NCI-H187 treated with DMSO at 0.1 percent for 48 hours (cell line): ENCODE measurements at regions not wholly inside any gene's neighbourhood (a gene's known extent, or its start where the extent isn't known, plus 50 kb on each side); places are given as distances from the start of the nearest gene placed in this dataset.

Experiments
- DNase-seq: peaks from one replicate; lab custom pipeline; 2025; lab: John Stamatoyannopoulos, UW

DNA sequence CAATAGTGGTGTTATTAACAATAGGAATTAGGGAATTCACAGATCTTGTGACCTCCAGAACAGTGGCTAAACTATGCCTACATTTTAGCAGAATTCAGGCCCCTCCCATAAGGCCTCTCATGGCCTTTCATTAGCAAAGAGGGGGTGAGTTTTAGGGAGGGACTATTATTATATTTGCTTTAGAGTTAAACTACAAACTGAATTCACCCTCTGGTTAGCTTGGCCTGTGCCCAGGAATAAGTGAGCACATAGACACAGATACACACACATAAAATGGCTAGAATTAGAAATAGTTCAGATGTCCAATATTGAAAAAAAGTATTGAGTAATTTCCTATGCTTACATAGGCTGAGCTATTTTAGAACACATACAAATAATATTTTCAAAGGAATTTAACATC, 818.8 kb upstream of the COBL start:
- no peak for DNase-seq

DNA sequence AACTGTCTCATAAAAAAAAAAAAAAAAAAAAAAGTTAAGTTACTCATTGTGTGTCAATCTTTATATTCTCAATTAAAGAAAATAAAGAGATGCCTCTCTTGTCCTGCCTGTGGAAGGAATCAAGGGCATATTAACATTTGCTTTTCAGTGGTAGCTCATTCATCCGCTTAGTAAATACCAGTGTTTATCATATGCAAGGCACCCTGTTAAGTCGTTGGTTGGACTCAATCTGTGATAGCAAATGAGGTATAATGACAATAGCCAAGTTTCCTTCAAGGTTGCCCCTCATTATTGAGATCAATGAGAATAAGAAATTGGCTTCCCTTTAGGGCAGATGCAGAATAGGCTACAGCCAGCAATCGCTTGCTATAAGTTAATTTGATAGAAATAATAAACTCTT, 812.7 kb upstream of the COBL start:
- DNase-seq: no peak

DNA sequence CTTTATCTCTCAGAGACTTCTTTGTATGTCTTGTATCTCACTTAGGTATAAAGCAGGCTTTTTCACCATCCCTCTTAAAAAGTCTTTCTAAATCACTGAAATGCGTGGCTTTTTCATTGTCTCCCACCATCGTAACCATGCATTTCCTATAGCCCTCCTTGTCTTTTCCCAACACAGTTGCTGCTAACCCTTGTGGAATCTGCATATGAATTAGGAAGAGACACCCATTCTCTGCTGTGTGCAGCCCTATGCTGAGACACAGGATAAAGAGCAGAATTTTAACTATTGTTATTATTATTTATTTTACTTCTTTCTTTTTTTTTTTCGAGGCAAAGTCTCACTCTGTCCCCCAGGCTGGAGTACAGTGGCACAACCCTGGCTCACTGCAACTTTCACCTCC, 804.3 kb upstream of the COBL start:
- no peak for DNase-seq

DNA sequence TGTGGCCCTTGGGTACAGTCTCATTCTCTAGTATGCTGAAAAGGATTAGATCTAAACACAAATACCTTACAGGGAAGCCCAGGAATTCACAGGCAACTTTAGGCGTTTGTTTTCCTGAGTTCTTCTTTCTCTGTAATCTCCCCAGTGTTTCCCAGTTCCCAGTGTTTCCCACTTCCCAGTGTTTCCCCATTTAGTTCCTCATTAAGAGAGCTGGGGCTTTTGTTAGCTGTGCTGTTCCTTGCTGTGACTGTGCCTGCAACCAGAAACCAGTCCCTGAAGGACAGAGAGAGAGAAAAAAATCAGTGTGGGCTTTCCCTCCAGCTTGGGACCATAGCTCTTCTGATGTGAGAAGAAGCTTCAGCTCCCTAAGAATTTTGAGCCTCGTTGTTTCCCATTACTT, 802.9 kb upstream of the COBL start:
- DNase-seq: no peak

DNA sequence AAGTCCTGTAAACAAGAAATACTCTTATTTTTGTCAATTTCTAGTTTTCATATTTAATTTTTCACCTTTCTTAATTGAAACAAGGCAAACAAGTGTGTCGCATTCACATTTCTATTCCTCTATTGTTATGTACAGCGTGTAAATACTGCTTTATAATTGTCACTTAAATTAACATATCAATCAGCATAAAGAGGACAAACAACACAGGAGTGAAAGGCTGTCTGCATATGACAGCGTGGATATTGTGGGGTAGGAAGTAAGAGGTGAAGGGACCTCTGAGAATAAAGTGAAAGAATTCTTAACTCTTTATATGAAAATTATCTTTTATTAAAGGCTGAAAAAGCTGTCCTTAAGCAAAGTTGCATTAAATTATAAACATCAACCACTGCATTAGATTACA, 797.9 kb upstream of the COBL start:
- DNase-seq: no peak

DNA sequence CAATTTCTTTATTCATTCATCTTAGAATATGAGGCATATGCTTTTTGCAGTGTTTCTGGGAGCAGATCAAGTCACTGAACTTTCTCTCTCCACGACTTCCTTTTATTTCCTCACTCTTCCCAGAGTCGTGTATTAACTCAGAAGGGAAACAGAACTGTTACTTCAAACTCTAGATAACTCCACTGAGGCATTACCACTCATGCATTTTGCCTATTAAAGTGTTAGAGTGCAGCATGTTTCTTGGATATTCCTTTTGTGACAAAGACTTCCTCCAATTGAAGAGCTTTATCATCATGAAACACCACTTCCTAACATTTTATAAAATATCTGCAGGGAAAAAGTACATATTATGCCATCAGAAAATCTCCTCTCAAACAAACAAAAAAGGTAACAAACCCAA, 797.4 kb upstream of the COBL start:
- no peak for DNase-seq

DNA sequence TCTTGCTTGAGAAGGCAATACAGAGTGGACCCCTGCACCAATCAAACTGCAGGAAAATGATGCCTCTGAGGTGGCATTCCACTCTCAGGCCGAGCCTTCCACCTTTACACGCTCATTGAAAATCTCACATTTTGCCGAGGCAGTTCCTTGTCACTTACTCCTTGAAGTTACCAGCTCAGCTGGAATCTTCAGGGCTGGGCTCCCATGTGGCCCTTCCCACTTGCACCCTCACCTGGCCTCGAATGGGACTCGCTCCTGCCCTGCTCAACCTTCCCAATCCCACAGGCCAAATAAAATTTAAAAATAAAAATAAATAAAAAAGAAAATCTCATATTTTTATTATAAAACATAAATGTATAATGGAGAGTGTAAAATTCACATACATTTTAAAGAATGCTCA, 790.7 kb upstream of the COBL start:
- no peak for DNase-seq

DNA sequence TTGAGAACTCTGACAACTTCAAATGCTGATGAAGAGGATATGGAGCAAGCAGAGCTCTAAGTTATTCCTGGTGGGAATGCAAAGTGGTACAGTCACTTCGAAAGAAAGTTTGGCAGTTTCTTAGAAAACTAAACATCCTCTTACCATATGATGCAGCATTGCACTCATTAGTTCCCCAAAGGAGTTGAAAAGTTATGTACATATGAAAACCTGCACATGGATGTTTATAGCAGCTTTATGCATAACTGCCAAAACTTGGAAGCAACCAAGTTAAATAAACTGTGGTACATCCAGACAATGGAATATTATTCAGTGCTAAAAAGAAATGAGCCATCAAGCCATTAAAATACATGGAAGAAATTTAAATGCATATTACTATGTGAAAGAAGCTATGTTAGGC, 779.3 kb upstream of the COBL start:
- no peak for DNase-seq

DNA sequence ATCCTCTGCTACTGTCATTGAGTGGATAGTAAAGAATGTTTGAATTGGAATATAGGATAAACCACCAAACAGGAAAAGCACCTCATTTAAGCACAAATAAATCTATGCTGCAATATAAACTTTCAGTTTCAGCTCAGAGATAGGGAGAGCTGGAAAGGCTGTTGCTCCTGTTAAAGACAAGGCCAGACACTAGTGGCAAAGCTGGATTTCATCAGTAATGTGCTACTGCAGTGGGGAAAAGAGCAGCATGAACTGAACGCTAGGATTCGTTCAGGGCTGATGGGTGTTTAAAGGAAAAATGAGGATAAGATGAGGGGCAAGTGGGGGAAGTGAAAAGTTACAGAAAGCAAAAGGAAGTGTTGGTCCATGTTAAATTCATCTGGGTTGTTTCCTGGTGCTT, 775.4 kb upstream of the COBL start:
- DNase-seq: no peak

DNA sequence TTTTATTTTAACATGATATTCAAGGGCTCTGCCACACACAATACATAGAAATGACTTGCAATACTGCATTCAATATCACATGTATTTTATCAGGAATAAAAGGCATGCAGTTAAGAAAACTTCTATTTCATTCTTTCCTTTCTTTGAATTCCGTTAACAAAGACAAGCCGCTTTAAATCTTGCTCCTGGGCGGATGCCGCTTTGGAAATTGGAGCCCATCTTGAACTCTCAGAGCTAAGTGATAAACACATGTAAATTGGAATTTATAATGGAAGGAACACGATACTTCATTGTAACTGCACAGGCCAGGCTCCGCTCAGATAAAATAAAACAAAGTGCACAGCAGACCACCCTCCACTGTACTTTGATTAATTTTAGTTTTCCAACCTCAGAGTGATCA, 774.5 kb upstream of the COBL start:
- DNase-seq: no peak

DNA sequence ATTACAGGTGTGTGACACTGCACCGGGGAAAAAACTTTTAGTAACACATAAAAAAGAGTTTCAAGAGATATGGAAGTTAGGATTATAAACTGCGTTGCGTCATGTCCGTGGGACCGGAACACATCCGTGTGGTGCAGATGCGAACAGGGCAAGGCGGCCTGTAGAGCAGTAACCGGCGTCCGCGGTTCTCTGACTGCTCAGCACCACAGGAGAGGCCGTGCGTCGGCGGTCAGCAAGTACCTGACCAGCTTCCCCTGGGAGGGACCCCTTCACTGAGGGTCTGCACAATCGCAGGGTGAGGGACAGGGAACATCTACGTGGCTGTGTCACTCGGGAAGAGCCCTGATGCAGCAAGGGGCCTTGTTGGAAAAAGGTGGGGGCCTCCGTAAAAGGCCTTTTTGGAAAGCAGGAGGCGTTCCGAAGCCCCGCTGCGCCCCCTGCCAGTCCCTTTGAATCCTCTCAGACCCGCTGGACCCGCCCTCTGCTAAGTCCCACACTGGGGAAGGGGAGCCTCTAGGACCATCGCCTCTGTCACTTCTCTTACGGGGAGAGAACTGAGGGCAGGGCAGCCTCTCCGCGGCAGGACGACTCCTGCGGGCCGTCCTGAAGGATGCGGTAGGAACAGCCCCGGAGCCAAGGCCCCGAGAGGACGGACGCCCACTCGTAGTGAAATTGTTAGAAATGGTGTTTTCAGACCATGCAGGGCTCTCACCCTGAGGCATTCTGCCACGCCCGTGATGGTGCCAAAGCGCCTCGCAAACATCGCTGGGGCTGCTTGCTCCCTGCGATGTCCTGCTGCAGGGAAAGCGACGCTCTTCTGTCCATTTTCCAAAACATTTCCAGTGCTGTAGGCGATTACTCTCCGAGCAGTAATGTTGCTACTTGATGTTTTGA, 771.6 kb upstream of the COBL start:
- no peak for DNase-seq

DNA sequence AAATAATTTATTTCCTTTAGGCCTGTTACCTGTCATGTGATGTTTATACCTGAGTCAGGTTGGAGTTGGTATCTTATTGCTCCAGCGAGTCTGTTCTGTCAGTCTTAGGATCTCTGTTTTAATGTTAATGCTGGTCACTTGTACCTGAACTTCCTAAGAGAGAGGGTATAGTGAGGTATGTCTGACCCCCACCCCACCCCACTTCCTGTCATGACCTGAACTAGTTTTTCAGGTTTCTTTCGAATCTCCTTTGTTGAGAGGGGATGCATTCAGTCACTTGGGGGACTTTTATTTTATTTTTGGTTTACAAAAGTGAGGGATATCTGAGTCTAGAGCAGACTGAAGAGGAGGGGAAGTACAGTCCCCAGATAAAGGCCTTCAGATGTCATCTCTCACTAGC, 769.0 kb upstream of the COBL start:
- DNase-seq: no peak

DNA sequence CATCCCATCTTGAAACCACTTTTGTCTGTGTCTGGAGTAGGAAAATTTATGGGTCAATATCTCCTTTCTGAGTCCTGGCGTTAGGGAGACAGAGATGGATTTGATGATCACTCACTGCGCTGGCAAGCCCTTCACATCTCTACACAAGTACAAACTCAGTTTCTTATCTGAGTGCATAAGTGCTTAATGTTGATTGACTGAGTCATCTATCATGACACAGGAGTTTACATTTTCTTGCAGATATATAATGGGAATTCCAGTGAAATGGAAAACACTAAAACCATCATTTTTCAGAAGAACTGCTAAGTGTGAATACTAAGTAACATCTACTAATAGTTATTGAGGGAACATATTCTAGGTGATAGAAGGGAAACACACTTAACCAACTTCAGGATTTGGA, 763.9 kb upstream of the COBL start:
- DNase-seq: no peak

DNA sequence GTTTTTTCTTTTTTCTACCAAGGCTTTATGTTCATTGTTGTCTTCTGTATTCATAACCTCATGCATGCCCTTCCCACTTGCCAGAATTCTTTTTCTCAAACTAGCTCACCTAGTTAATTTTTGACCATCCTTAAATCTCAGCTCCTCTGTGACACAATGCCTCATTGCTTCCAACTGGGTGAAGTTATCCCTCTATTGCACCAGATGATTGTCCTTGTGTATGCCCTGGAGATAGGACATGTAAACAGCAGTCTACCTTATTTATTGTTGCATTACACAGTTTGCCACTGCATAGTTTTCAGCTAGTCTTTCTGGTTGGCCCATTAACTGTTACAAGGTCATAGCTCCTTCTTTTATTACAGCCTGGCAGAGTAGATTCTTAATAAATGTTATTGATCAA, 763.1 kb upstream of the COBL start:
- no peak for DNase-seq

DNA sequence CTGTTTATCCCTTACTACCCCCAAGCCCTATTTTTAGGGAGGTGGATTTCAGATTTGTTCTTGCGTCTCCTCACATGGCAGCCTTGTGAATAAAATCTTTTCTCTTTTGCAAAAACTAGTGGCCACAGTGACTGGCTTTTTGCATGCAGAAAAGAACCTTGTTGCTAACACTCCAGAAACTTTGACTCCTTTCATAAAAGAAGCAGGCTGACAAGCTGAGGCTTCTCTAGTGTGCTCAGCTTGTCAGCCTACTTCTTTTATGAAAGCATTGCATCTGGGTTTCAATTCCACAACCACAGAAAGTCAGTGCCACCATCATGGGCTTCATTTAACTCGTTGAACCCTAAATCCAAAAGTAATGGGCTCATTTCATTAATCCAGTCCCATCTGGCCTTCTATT, 761.0 kb upstream of the COBL start:
- no peak for DNase-seq

DNA sequence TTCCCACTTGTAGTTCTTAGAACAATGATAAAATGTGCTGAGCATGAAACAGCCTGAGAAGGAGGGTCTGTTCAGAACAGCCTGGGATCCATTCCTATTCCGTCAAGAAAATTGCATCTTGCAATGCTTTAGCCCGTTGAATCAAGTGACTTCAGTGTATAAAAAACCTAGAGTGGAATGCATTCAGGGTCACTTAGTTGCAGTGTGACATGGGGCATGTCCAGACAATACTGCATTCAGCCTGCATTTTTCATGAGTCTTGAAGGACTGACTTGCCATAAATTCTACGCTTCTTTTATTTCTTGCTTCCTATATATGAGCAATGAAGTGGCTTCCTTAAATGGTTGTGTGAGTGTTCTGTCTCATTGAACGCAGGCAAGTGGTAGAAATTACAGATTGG, 758.3 kb upstream of the COBL start:
- DNase-seq: no peak

DNA sequence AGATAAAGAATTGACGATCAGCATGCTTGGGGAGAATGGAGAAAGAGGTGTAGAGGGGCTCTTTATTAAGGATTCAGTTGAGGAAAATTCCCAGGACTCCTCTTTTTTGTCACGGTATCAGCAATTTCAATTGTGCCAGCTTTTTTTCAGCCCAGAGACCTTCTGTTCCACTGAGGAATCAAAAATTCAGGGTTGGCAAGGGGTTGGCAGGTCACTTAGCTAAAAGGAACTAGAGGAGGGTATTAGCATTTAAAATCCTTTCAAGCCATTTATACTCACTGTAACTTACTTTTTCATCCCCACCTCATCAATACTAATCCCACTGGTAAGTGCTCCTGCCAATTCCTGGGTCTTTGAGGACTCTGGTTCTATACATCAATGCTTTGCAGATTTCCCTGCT, 757.5 kb upstream of the COBL start:
- no peak for DNase-seq

DNA sequence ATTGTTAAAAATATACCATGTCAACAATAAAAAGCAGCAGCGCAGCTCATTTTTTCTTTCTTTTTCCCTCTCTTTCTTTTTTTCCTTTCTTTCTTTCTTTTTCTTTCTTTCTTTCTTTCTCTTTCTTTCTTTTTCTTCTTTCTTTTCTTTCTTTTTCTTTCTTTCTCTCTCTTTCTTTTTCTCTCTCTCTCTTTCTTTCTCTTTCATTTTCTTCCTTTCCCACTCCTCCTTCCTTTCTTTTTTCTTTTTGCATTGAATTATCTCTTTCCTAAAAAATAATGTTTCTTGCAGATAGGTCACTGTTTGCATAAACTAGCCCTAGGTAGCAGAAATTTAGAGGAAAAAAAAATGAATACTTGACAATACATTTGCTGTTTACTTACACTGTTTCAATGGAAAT, 755.1 kb upstream of the COBL start:
- DNase-seq: no peak

DNA sequence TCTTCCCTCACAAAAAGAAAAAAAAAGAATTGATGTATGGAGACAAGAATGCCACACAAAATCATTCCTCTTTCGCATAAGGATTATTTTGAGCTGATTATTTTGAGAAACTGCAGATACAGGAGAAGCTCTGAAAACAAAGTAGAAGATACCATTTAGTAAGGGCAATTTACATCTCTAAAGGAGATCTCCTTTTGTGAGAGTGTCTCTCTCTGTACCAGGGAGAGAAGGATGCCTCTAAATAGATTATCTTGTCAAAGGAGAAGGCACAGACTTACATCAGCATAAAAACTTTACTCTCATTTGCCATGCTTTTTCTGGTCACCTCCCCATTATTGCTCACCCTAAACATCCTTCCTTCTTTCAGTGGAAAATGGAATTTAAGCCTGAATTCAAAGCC, 747.9 kb upstream of the COBL start:
- DNase-seq: no peak

DNA sequence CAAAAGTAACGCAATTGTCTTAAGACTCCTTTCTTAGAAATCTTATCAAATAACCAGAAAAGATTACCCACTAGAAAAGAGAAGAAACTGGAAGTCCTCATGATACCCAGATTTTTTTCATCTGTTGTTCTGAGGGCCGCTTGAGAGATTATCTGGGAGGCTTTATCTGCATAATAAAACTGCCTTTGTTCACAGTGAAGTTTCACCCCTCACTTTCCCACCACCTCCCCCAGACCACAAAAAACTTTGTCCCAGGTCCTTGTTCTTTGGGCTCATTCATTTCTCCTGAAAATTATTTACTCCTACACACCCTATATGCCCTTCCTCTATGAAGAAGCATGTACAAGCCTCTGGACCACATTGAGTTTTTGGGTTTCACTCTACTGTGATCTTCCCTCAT, 745.1 kb upstream of the COBL start:
- no peak for DNase-seq

DNA sequence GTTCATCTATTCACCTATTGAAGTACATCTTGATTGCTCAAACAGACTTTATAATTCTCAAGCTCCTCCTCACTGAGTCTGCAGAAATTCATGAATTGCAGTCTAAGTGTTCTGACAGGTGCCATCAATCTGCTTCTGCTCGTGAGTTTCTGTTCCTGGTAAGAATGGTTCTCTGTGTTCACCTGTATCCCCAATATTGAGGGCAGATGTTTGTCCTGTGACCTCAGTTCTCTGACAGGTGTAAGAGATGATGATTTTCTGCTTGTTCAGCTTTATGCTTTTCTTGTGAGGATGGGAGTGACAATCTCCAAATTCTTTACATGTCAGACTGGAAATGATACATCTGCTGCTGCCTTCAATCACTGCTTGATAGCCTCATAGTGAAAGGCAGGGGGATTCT, 736.9 kb upstream of the COBL start:
- DNase-seq: no peak

DNA sequence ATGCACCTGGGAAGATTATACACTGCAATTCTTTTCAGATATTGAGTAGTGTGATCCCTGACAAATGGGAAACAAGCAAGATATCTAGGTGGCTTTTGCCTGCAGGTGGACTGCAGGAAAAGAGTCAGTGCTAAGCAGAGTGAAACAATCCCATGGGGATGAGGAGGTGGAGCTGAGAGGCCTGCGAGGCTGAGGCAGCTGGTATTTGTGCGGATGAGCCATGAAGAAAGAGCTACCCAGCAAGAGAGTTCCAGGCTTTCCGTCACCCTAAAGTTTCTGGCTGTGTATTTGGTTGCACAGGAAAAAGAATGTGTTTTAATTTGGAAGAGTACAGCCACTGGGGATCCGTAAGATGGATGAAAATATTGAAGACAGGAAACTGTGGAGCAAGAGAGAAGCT, 714.1 kb upstream of the COBL start:
- no peak for DNase-seq

DNA sequence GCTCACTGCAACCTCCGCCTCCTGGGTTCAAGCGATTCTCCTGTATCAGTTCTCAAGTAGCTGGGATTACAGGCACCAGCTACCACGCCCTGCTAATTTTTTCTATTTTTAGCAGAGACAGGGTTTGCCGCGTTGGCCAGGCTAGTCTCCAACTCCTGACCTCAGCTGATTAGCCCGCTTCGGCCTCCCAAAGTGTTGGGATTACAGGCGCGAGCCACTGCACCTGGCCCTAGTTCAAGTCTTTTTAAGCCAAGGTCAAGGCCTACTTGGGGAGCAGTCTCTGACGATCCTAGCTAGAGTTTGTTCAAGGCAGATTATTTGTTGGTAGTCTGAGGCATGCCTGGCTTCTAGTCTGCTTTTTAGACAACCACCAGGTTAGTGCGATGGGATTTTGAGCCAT, 709.5 kb upstream of the COBL start:
- no peak for DNase-seq

DNA sequence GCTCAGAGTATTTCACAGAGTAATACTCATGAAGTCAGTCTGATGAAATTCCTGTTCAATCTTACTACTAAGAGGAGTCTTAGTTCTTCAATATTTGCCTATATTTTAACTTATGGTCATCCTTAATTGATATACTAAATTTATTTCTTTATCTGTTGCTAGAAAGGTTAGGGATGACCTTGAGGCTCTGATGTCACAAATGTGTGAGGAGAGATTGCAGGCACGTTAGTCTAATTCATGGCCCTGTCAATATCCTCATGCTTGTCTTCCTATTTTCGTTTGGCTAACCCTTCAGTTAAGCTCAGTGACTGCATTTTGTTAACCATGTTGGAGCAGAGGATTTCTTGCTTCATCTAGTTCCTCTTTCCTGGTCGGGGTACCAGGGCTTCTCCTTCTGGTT, 704.7 kb upstream of the COBL start:
- no peak for DNase-seq

DNA sequence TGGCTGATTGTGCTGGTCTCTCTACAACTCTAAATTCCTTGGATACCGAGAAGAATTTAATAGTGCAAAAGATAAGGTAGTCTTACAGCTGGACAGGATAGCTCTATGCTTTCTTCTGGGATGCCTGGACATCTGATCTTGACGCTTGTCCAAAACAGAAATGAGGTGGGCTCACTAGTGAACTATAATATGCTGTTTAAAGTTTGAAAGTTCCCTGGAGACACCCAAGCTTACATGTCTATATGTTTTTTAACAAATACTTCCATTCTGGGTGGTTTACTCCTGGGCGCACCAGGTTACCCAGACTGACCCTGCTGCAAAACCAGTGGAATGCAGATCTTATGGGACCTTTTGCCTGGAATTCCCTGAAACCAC, 702.1 kb upstream of the COBL start:
- DNase-seq: no peak
